SU-DHL-6 (cell line): ENCODE measurements at regions not wholly inside any gene's neighbourhood (a gene's known extent, or its start where the extent isn't known, plus 50 kb on each side); places are given as distances from the start of the nearest gene placed in this dataset.

Experiments used
- H2AFZ ChIP-seq: fragments of 200-600 bp; sonication (generic); 2 replicates; pipeline ENCODE4 v1.6.1; 2014; ENCODE audit warnings: low read depth, mild to moderate bottlenecking, moderate library complexity, mixed read lengths, antibody characterized with exemption, low read length; ENCODE audit not compliant: severe bottlenecking
- H3F3A ChIP-seq: fragments of 200-600 bp; shearing (Covaris generic); 2 replicates; pipeline ENCODE4 v1.6.0; 2016; ENCODE audit warnings: antibody characterized with exemption, mild to moderate bottlenecking; ENCODE audit not compliant: insufficient read depth
- H3K27ac ChIP-seq: fragments of 200-600 bp; sonication (generic); 2 replicates; pipeline ENCODE4 v1.5.1; 2016; ENCODE audit warnings: low read depth, mild to moderate bottlenecking, low read length, moderate library complexity, mixed read lengths
- H3K27me3 ChIP-seq: fragments of 200-600 bp; sonication (generic), shearing (Covaris generic); 2 replicates; pipeline ENCODE4 v1.6.0; 2014; ENCODE audit warnings: mild to moderate bottlenecking, low read length
- H3K36me3 ChIP-seq: fragments of 200-600 bp; sonication (generic); 2 replicates; pipeline ENCODE4 v1.6.1; 2014; ENCODE audit warnings: mild to moderate bottlenecking, low read length, mixed read lengths
- H3K4me2 ChIP-seq: fragments of 300-600, 200-600 bp; shearing (Covaris generic), sonication (generic); 2 replicates; pipeline ENCODE4 v1.6.0; 2014; ENCODE audit warnings: low read length, low read depth, mild to moderate bottlenecking; ENCODE audit not compliant: poor library complexity, severe bottlenecking
- H3K4me3 ChIP-seq: fragments of 200-600 bp; sonication (generic); 2 replicates; pipeline ENCODE4 v1.5.1; 2014; ENCODE audit warnings: antibody characterized with exemption, low read length, mild to moderate bottlenecking, mixed read lengths; ENCODE audit not compliant: insufficient read depth, poor library complexity, severe bottlenecking
- H3K79me2 ChIP-seq: fragments of 200-600 bp; sonication (generic); 2 replicates; pipeline ENCODE4 v1.6.1; 2014; ENCODE audit warnings: mild to moderate bottlenecking, low read length, moderate library complexity; ENCODE audit not compliant: insufficient read depth
- H3K9ac ChIP-seq: fragments of 200-600 bp; sonication (generic); 2 replicates; pipeline ENCODE4 v1.7.0; 2014; ENCODE audit warnings: mild to moderate bottlenecking, low read length
- H3K9me2 ChIP-seq: fragments of 200-600 bp; sonication (generic); replicated peaks from 2 replicates; pipeline ENCODE4 v1.6.1; 2014; ENCODE audit warnings: low read length; ENCODE audit not compliant: insufficient read depth
- H3K9me3 ChIP-seq: fragments of 200-600 bp; sonication (generic); 2 replicates; pipeline ENCODE4 v1.6.1; 2014; ENCODE audit warnings: low read length, mixed read lengths; ENCODE audit not compliant: insufficient read depth
- H4K20me1 ChIP-seq: fragments of 200-600 bp; sonication (generic); 2 replicates; pipeline ENCODE4 v1.6.1; 2014; ENCODE audit warnings: low read depth, mild to moderate bottlenecking, antibody characterized with exemption, low read length, moderate library complexity, mixed read lengths
- EZH2phosphoT487 ChIP-seq: fragments of 200-600 bp; sonication (generic), shearing (Covaris generic); conservative IDR thresholded peaks from 2 replicates; pipeline ENCODE4 v1.6.1; 2018; ENCODE audit warnings: mild to moderate bottlenecking, antibody characterized with exemption, low read length, moderate library complexity, mixed read lengths
- TF ChIP-seq, protein P1 (sequence below): fragments of 200-600 bp; sonication (generic); IDR thresholded peaks from one replicate; pipeline ENCODE4 v1.5.1; 2017; ENCODE audit warnings: antibody characterized with exemption, mild to moderate bottlenecking, low read length, moderate library complexity; ENCODE audit not compliant: insufficient read depth, poor library complexity, severe bottlenecking

- Histone ChIP-seq H3K27ac (no peak overlapping the region), H3K79me2 (no peaks in the 10 kb centered on the region), H3K9me3 (no peaks in the 10 kb centered on the region), H3K36me3 (no peaks in the 10 kb centered on the region), H3K4me3 (no peak overlapping the region), H3K9me2 (no peaks in the 10 kb centered on the region), H3F3A (no peaks in the 10 kb centered on the region), H2AFZ (no peak overlapping the region), H4K20me1 (no peaks in the 10 kb centered on the region), H3K4me2 (no peak overlapping the region), H3K9ac (no peak overlapping the region), H3K27me3 (no peaks in the 10 kb centered on the region)
- TF ChIP-seq, protein P1, sequence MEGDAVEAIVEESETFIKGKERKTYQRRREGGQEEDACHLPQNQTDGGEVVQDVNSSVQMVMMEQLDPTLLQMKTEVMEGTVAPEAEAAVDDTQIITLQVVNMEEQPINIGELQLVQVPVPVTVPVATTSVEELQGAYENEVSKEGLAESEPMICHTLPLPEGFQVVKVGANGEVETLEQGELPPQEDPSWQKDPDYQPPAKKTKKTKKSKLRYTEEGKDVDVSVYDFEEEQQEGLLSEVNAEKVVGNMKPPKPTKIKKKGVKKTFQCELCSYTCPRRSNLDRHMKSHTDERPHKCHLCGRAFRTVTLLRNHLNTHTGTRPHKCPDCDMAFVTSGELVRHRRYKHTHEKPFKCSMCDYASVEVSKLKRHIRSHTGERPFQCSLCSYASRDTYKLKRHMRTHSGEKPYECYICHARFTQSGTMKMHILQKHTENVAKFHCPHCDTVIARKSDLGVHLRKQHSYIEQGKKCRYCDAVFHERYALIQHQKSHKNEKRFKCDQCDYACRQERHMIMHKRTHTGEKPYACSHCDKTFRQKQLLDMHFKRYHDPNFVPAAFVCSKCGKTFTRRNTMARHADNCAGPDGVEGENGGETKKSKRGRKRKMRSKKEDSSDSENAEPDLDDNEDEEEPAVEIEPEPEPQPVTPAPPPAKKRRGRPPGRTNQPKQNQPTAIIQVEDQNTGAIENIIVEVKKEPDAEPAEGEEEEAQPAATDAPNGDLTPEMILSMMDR, result no peak
- TF ChIP-seq EZH2phosphoT487, result no peak
These were observed 120.2 kb upstream of the FAM9C start for GRCh38 chrX:13164611-13165010.

DNA sequence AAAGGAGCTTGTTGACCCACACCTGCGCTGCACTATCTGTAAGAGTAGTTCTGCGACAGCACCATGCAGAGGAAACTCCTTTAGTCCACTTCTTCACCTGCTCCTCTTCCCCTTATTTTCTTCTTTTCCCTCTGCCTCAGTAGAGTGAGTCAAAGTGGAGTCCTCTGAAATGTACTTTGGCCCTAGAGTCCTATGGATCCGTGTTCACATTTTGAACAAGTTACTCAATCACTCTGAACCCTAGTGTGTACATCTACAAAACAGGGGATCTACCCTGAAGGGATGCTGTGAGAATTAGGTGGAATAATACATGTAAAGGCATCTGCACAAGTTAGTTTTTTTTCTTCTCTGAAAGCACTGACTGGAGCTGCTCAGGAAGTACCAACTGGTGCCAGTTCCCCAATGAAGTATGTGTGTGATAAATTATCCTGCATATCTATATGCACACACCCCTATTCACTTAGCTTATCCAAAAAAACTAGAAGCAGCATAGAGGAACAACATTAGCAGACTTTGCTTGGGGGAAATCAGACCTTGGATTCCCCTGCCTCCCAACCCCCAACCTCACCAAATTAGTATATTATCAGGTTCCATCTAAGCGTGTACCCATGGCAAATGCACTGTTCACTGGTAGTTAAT is 118.5 kb upstream of the FAM9C start:
- H3K9me3 ChIP-seq, result no peaks in the 10 kb centered on the region
- no peak overlapping the region for H2AFZ ChIP-seq
- H3K27me3 ChIP-seq, result no peaks in the 10 kb centered on the region
- no peaks in the 10 kb centered on the region for H3K79me2 ChIP-seq
- H3K4me2 ChIP-seq, result no peak overlapping the region
- no peaks in the 10 kb centered on the region for H4K20me1 ChIP-seq
- H3F3A ChIP-seq, result no peaks in the 10 kb centered on the region
- H3K9me2 ChIP-seq, result no peaks in the 10 kb centered on the region
- H3K9ac ChIP-seq, result no peak overlapping the region
- H3K36me3 ChIP-seq, result no peaks in the 10 kb centered on the region
- TF ChIP-seq, protein P1, result no peak
- no peak for TF ChIP-seq EZH2phosphoT487
- no peak overlapping the region for H3K27ac ChIP-seq
- no peak overlapping the region for H3K4me3 ChIP-seq

- Histone ChIP-seq H3K27ac (no peak overlapping the region), H3K9me3 (no peaks in the 10 kb centered on the region), H3K9me2 (no peaks in the 10 kb centered on the region), H2AFZ (no peak overlapping the region), H3K4me3 (no peak overlapping the region), H3K36me3 (no peaks in the 10 kb centered on the region), H3K79me2 (no peaks in the 10 kb centered on the region), H3K4me2 (no peak overlapping the region), H3F3A (no peaks in the 10 kb centered on the region), H3K27me3 (no peaks in the 10 kb centered on the region), H3K9ac (no peak overlapping the region), H4K20me1 (no peaks in the 10 kb centered on the region)
- TF ChIP-seq, protein P1, result no peak
- no peak for TF ChIP-seq EZH2phosphoT487
These were observed 115.5 kb upstream of the FAM9C start for GRCh38 chrX:13159886-13160285.
